HepG2 (cell line): ENCODE measurements at regions not wholly inside any gene's neighbourhood (a gene's known extent, or its start where the extent isn't known, plus 50 kb on each side); places are given as distances from the start of the nearest gene placed in this dataset.

ENCODE experiments used
- ATAC-seq: fragments of 200-7000 bp; cut with Tn5 transposase; 3 replicates; pipeline ENCODE4 v1.9.1; 2020; ENCODE audit warnings: mild to moderate bottlenecking, moderate library complexity
- BruUV-seq: library from RNA; stranded (reverse); fragments of 400-500 nt; replicated peaks from 2 replicates; lab custom pipeline; 2021; lab: Mats Ljungman, UMichigan
- CTCF ChIA-PET: fragments of 300-600 bp; formaldehyde crosslinking; extraction: SDS; loops from one replicate; lab custom pipeline; 2021; ENCODE audit warnings: low total read pairs, inconsistent platforms, low intra/inter-chr PET ratio; lab: Yijun Ruan, JAX
- POLR2A ChIA-PET: fragments of 350-600 bp; sonication (Branson Sonifier 250); formaldehyde crosslinking; loops from one replicate; lab custom pipeline; 2020; ENCODE audit warnings: antibody characterized with exemption, inconsistent platforms; lab: Yijun Ruan, JAX
- DNase-seq: peaks from one replicate; pipeline ENCODE4 v3.0.0-alpha.2; 2015; ENCODE audit warnings: low spot score
- FAIRE-seq: peaks from 3 replicates; lab custom pipeline; 2011; peaks lifted over from hg19 to GRCh38; lab: Jason Lieb, UNC
- H2AFZ ChIP-seq: one replicate; pipeline ENCODE4 v1.6.1; 2011; ENCODE audit warnings: low read length, inconsistent platforms
- H3K27ac ChIP-seq: fragments of 300-600 bp; 3 replicates; pipeline ENCODE4 v1.8.0; 2011; ENCODE audit warnings: mixed run types, mild to moderate bottlenecking, mixed read lengths, low read length, inconsistent platforms; ENCODE audit not compliant: insufficient read depth; ENCODE audit errors: extremely low read length
- H3K27me3 ChIP-seq, 2 experiments: fragments of 200-600 bp in 1 of 2; 2 replicates in 1 of 2; 3 replicates in 1 of 2; pipeline versions ENCODE4 v1.6.0 to v1.8.0; 2011; ENCODE audit warnings: low read length in 2 of 2, mild to moderate bottlenecking in 2 of 2, moderate library complexity in 2 of 2, inconsistent platforms in 1 of 2; ENCODE audit not compliant: insufficient read depth in 2 of 2, control insufficient read depth in 1 of 2
- H3K36me3 ChIP-seq, 2 experiments: fragments of 200-600 bp in 1 of 2; replicated peaks in 1 of 2; 2 replicates in 1 of 2; 3 replicates in 1 of 2; pipeline versions ENCODE4 v1.5.1 to v1.8.0; 2011; ENCODE audit warnings: low read length in 2 of 2, inconsistent platforms in 1 of 2; ENCODE audit not compliant: insufficient read depth in 2 of 2, control insufficient read depth in 1 of 2
- H3K4me1 ChIP-seq: 2 replicates; pipeline ENCODE4 v1.5.1; 2012; ENCODE audit warnings: low read length, inconsistent platforms; ENCODE audit not compliant: insufficient read depth
- H3K4me2 ChIP-seq: 2 replicates; pipeline ENCODE4 v1.6.0; 2011; ENCODE audit warnings: low read depth, low read length, inconsistent platforms
- H3K4me3 ChIP-seq, 3 experiments: fragments of 200-600 bp in 1 of 3; sonication (generic), shearing (Covaris generic) in 1 of 3; replicated peaks in 1 of 3; 2 replicates each; pipeline ENCODE4 v1.5.1; 2011 to 2016; ENCODE audit warnings: low read length in 3 of 3, inconsistent platforms in 2 of 3, low read depth in 2 of 3, mild to moderate bottlenecking in 2 of 3, control low read depth in 1 of 3, mixed read lengths in 1 of 3; ENCODE audit not compliant: insufficient read depth in 1 of 3
- H3K79me2 ChIP-seq: one replicate; pipeline ENCODE4 v1.6.1; 2011; ENCODE audit warnings: low read length, inconsistent platforms; ENCODE audit not compliant: insufficient read depth
- H3K9ac ChIP-seq: 2 replicates; pipeline ENCODE4 v1.6.0; 2011; ENCODE audit warnings: mild to moderate bottlenecking, low read depth, low read length, inconsistent platforms; ENCODE audit not compliant: insufficient read depth
- H3K9me3 ChIP-seq: 2 replicates; pipeline ENCODE4 v1.5.1; 2012; ENCODE audit warnings: mild to moderate bottlenecking, low read length
- H4K20me1 ChIP-seq: 2 replicates; pipeline ENCODE4 v1.6.0; 2011; ENCODE audit warnings: inconsistent platforms, mild to moderate bottlenecking, low read length, moderate library complexity; ENCODE audit not compliant: insufficient read depth
- HNRNPL ChIP-seq: fragments of 200-400 bp; formaldehyde crosslinking; IDR thresholded peaks from 2 replicates; pipeline ENCODE4 v1.6.1; 2017; ENCODE audit warnings: mild to moderate bottlenecking, low read depth, low read length
- IKZF1 ChIP-seq: fragments of 450-650 bp; IDR thresholded peaks from 2 replicates; pipeline ENCODE4 v1.7.1; 2016
- NFE2L1 ChIP-seq: sonication (generic); formaldehyde crosslinking; IDR thresholded peaks from 2 replicates; pipeline ENCODE4 v1.4.0; 2020; ENCODE audit warnings: missing genetic modification reagents, mild to moderate bottlenecking, borderline replicate concordance
- RBAK ChIP-seq: sonication (generic); formaldehyde crosslinking; IDR thresholded peaks from 2 replicates; pipeline ENCODE4 v1.5.1; 2020; ENCODE audit warnings: mild to moderate bottlenecking, missing genetic modification reagents
- ZNF776 ChIP-seq: sonication (generic); formaldehyde crosslinking; IDR thresholded peaks from 2 replicates; pipeline ENCODE4 v1.4.0; 2020; ENCODE audit warnings: mild to moderate bottlenecking, missing genetic modification reagents
- WGBS: methylation state at CpG from one replicate; pipeline ENCODE4 v1.1.6; 2017; ENCODE audit warnings: low lambda C conversion rate; 5-methylcytosine and 5-hydroxymethylcytosine counted together
- in situ Hi-C: cut with HindIII; loops from 2 replicates; pipeline ENCODE4 v1.10.0; 2017; ENCODE audit warnings: low pct_unique_long_range_greater_than_20kb; ENCODE audit not compliant: extremely low pct_ligation_motif_present
- intact Hi-C: fragments of 100-400 bp; cut with micrococcal nuclease; formaldehyde crosslinking; loops from one replicate; pipeline ENCODE4 v1.10.0; 2022; ENCODE audit not compliant: unreplicated experiment
- TF ChIP-seq, protein P1 (sequence below): IDR thresholded peaks from 2 replicates; pipeline ENCODE4 v1.6.1; 2016; ENCODE audit warnings: missing genetic modification reagents, missing compliant biosample characterization
- TF ChIP-seq, protein P2 (sequence below): sonication (generic); formaldehyde crosslinking; IDR thresholded peaks from 2 replicates; pipeline ENCODE4 v1.4.0; 2020; ENCODE audit warnings: mild to moderate bottlenecking, low read depth, missing genetic modification reagents
- TF ChIP-seq, protein P3 (sequence below), 2 experiments: sonication (generic) in 1 of 2; formaldehyde crosslinking in 1 of 2; IDR thresholded peaks; 2 replicates each; pipeline versions ENCODE4 v1.5.1 to v1.6.1; 2011 to 2020; ENCODE audit warnings: borderline replicate concordance in 1 of 2, low read depth in 1 of 2, low read length in 1 of 2, mild to moderate bottlenecking in 1 of 2, missing genetic modification reagents in 1 of 2, moderate library complexity in 1 of 2
- TF ChIP-seq, protein P4 (sequence below): sonication (generic); formaldehyde crosslinking; IDR thresholded peaks from 2 replicates; pipeline ENCODE4 v1.8.1; 2022; ENCODE audit warnings: low read depth, mild to moderate bottlenecking, missing genetic modification reagents
- TF ChIP-seq, protein P5 (sequence below): sonication (generic); formaldehyde crosslinking; IDR thresholded peaks from 2 replicates; pipeline ENCODE4 v1.8.0; 2022; ENCODE audit warnings: missing genetic modification reagents, mild to moderate bottlenecking, borderline replicate concordance
- TF ChIP-seq, protein P6 (sequence below): sonication (generic); formaldehyde crosslinking; IDR thresholded peaks from 2 replicates; pipeline ENCODE4 v1.4.0; 2020; ENCODE audit warnings: missing genetic modification reagents

DNA sequence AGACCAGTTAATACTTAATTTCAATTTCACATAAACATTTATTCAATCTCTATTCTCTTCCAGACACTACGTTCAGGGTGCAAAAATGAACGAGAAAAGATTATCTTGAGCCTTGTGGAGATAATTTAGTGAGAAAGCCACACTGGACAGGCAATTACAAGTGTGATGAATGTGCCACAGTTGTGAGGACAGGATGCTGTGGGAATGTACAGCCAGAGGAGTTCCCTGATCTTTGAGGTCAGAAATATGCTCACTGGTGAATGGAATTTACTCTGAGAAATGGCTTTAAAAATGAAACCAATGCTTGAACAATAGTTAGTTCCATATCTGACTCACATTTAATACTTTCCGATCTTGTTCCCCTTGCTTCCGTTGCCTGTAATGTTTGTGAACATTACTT is 864.8 kb downstream of the GATA3 start (continued):
- TF ChIP-seq, protein P1, sequence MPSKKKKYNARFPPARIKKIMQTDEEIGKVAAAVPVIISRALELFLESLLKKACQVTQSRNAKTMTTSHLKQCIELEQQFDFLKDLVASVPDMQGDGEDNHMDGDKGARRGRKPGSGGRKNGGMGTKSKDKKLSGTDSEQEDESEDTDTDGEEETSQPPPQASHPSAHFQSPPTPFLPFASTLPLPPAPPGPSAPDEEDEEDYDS: no peak
- TF ChIP-seq HNRNPL: no peak
- TF ChIP-seq IKZF1: no peak
- TF ChIP-seq ZNF776: no peak

DNA sequence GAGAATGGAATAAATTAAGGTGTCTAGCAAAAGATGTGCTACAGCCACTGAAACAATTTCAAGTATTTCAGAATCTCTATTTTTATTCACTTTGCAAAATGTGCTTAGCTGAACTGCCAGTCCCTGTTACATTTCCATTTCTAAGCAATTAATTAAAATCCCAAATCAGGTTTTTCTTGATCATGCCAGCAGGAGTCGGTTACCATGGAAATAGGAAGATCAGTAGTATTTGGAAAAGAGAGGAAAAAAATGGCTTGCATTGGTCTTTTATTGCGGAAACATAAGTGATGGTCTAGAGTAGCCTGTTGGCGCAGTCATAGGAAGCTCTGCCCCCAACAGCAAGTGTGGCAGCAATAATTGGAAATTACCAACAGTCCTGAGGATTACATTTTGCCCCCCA is 867.1 kb downstream of the GATA3 start:
- Histone ChIP-seq H4K20me1 (no peaks in the 10 kb centered on the region), H3K36me3 (no peaks in the 10 kb centered on the region), H3K27me3 (no peaks in the 10 kb centered on the region), H3K79me2 (no peaks in the 10 kb centered on the region), H3K9ac (no peak overlapping the region), H3K27ac (no peak overlapping the region), H3K4me2 (no peak overlapping the region), H3K9me3 (no peaks in the 10 kb centered on the region), H3K4me3 (no peak overlapping the region), H3K4me1 (no peaks in the 10 kb centered on the region), H2AFZ (no peak overlapping the region)
- in situ Hi-C loops: no loop called here
- FAIRE-seq (no peak), ATAC-seq (no peak), DNase-seq (no peak)
- intact Hi-C loops: no loop called here
- WGBS: 29% methylated on average over 3 of the region's 3 CpGs
- TF ChIP-seq NFE2L1 (CRISPR knock-in tag) (no peak), RBAK (no peak)
- TF ChIP-seq, protein P2, sequence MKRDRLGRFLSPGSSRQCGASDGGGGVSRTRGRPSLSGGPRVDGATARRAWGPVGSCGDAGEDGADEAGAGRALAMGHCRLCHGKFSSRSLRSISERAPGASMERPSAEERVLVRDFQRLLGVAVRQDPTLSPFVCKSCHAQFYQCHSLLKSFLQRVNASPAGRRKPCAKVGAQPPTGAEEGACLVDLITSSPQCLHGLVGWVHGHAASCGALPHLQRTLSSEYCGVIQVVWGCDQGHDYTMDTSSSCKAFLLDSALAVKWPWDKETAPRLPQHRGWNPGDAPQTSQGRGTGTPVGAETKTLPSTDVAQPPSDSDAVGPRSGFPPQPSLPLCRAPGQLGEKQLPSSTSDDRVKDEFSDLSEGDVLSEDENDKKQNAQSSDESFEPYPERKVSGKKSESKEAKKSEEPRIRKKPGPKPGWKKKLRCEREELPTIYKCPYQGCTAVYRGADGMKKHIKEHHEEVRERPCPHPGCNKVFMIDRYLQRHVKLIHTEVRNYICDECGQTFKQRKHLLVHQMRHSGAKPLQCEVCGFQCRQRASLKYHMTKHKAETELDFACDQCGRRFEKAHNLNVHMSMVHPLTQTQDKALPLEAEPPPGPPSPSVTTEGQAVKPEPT (CRISPR knock-in tag): no peak
- TF ChIP-seq, protein P3, sequence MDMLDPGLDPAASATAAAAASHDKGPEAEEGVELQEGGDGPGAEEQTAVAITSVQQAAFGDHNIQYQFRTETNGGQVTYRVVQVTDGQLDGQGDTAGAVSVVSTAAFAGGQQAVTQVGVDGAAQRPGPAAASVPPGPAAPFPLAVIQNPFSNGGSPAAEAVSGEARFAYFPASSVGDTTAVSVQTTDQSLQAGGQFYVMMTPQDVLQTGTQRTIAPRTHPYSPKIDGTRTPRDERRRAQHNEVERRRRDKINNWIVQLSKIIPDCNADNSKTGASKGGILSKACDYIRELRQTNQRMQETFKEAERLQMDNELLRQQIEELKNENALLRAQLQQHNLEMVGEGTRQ (IDR thresholded peaks at IDR 0.05; ENCODE audit: low read depth, low read length): no peak
- TF ChIP-seq, protein P3 (CRISPR knock-in tag; IDR thresholded peaks at IDR 0.05; ENCODE audit: borderline replicate concordance): no peak
- TF ChIP-seq, protein P4, sequence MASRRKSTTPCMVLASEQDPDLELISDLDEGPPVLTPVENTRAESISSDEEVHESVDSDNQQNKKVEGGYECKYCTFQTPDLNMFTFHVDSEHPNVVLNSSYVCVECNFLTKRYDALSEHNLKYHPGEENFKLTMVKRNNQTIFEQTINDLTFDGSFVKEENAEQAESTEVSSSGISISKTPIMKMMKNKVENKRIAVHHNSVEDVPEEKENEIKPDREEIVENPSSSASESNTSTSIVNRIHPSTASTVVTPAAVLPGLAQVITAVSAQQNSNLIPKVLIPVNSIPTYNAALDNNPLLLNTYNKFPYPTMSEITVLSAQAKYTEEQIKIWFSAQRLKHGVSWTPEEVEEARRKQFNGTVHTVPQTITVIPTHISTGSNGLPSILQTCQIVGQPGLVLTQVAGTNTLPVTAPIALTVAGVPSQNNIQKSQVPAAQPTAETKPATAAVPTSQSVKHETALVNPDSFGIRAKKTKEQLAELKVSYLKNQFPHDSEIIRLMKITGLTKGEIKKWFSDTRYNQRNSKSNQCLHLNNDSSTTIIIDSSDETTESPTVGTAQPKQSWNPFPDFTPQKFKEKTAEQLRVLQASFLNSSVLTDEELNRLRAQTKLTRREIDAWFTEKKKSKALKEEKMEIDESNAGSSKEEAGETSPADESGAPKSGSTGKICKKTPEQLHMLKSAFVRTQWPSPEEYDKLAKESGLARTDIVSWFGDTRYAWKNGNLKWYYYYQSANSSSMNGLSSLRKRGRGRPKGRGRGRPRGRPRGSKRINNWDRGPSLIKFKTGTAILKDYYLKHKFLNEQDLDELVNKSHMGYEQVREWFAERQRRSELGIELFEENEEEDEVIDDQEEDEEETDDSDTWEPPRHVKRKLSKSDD (CRISPR knock-in tag): no peak
- TF ChIP-seq, protein P5, sequence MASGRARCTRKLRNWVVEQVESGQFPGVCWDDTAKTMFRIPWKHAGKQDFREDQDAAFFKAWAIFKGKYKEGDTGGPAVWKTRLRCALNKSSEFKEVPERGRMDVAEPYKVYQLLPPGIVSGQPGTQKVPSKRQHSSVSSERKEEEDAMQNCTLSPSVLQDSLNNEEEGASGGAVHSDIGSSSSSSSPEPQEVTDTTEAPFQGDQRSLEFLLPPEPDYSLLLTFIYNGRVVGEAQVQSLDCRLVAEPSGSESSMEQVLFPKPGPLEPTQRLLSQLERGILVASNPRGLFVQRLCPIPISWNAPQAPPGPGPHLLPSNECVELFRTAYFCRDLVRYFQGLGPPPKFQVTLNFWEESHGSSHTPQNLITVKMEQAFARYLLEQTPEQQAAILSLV: no peak
- TF ChIP-seq, protein P6, sequence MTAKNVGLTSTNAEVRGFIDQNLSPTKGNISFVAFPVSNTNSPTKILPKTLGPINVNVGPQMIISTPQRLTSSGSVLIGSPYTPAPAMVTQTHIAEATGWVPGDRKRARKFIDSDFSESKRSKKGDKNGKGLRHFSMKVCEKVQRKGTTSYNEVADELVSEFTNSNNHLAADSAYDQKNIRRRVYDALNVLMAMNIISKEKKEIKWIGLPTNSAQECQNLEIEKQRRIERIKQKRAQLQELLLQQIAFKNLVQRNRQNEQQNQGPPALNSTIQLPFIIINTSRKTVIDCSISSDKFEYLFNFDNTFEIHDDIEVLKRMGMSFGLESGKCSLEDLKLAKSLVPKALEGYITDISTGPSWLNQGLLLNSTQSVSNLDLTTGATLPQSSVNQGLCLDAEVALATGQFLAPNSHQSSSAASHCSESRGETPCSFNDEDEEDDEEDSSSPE (CRISPR knock-in tag): no peak
- no TSS peak for BruUV-seq
- ChIA-PET POLR2A (no interaction called here), CTCF (no interaction called here)
